ENCODE measurements at regions not wholly inside any gene's neighbourhood (a gene's known extent, or its start where the extent isn't known, plus 50 kb on each side); places are given as distances from the start of the nearest gene placed in this dataset.

- Histone ChIP-seq H3K27ac (ENCODE audit: low read depth, low read length, poor library complexity, severe bottlenecking) (no peak overlapping the region), H3K36me3 (ENCODE audit: insufficient read depth, low read length) (no peaks in the 10 kb centered on the region), H3K9me2 (ENCODE audit: insufficient read depth, low read length) (no peaks in the 10 kb centered on the region), H3K4me3 (ENCODE audit: low read depth, low read length, poor library complexity, severe bottlenecking) (no peak overlapping the region), H3K4me2 (ENCODE audit: low read length) (no peak overlapping the region), H3K9me3 (ENCODE audit: low read length) (no peaks in the 10 kb centered on the region), H3K79me2 (ENCODE audit: insufficient read depth, low read depth, low read length) (no peaks in the 10 kb centered on the region), H2AFZ (ENCODE audit: low read length) (no peak overlapping the region), H3K4me1 (ENCODE audit: insufficient read depth, low read length, poor library complexity, severe bottlenecking) (no peaks in the 10 kb centered on the region), H4K20me1 (ENCODE audit: insufficient read depth, low read length) (no peaks in the 10 kb centered on the region)
- no peak for DNase-seq (ENCODE audit: low spot score)
- intact Hi-C loops (cut with micrococcal nuclease; ENCODE audit: unreplicated experiment), result no loop called here
- ChIA-PET POLR2A (no interaction called here), CTCF (ENCODE audit: unreplicated experiment) (no interaction called here)
- BruUV-seq (replicated peaks), result no TSS peak
- no peak for TF ChIP-seq EZH2phosphoT487 (IDR thresholded peaks at IDR 0.05; ENCODE audit: borderline replicate concordance, low read depth, low read length)
- TF ChIP-seq, protein P1, sequence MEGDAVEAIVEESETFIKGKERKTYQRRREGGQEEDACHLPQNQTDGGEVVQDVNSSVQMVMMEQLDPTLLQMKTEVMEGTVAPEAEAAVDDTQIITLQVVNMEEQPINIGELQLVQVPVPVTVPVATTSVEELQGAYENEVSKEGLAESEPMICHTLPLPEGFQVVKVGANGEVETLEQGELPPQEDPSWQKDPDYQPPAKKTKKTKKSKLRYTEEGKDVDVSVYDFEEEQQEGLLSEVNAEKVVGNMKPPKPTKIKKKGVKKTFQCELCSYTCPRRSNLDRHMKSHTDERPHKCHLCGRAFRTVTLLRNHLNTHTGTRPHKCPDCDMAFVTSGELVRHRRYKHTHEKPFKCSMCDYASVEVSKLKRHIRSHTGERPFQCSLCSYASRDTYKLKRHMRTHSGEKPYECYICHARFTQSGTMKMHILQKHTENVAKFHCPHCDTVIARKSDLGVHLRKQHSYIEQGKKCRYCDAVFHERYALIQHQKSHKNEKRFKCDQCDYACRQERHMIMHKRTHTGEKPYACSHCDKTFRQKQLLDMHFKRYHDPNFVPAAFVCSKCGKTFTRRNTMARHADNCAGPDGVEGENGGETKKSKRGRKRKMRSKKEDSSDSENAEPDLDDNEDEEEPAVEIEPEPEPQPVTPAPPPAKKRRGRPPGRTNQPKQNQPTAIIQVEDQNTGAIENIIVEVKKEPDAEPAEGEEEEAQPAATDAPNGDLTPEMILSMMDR (conservative IDR thresholded peaks at IDR 0.05; ENCODE audit: low read length), result no peak
These were observed 207.1 kb upstream of the PCDH18 start for GRCh38 chr4:137739391-137739790.

GRCh38 chr4:137738375-137738990 lies 206.2 kb upstream of the PCDH18 start:
- no peak overlapping the region for H3K4me3 ChIP-seq (ENCODE audit: low read depth, low read length, poor library complexity, severe bottlenecking)
- TF ChIP-seq, protein P1 (conservative IDR thresholded peaks at IDR 0.05; ENCODE audit: low read length), result no peak
- TF ChIP-seq EZH2phosphoT487 (IDR thresholded peaks at IDR 0.05; ENCODE audit: borderline replicate concordance, low read depth, low read length), result no peak
- H2AFZ ChIP-seq (ENCODE audit: low read length), result no peak overlapping the region
- H3K4me1 ChIP-seq (ENCODE audit: insufficient read depth, low read length, poor library complexity, severe bottlenecking), result no peaks in the 10 kb centered on the region
- ChIA-PET CTCF (ENCODE audit: unreplicated experiment) (no interaction called here), POLR2A (no interaction called here)
- H3K36me3 ChIP-seq (ENCODE audit: insufficient read depth, low read length), result no peaks in the 10 kb centered on the region
- no peaks in the 10 kb centered on the region for H3K9me2 ChIP-seq (ENCODE audit: insufficient read depth, low read length)
- no peaks in the 10 kb centered on the region for H3K79me2 ChIP-seq (ENCODE audit: insufficient read depth, low read depth, low read length)
- no TSS peak for BruUV-seq (replicated peaks)
- no peaks in the 10 kb centered on the region for H3K9me3 ChIP-seq (ENCODE audit: low read length)
- H4K20me1 ChIP-seq (ENCODE audit: insufficient read depth, low read length), result no peaks in the 10 kb centered on the region
- intact Hi-C loops (cut with micrococcal nuclease; ENCODE audit: unreplicated experiment), result no loop called here
- no peak for DNase-seq (ENCODE audit: low spot score)
- no peak overlapping the region for H3K27ac ChIP-seq (ENCODE audit: low read depth, low read length, poor library complexity, severe bottlenecking)
- H3K4me2 ChIP-seq (ENCODE audit: low read length), result no peak overlapping the region

- Histone ChIP-seq H3K4me1 (ENCODE audit: insufficient read depth, low read length, poor library complexity, severe bottlenecking) (no peaks in the 10 kb centered on the region), H3K36me3 (ENCODE audit: insufficient read depth, low read length) (no peaks in the 10 kb centered on the region), H3K9me2 (ENCODE audit: insufficient read depth, low read length) (no peaks in the 10 kb centered on the region), H3K27ac (ENCODE audit: low read depth, low read length, poor library complexity, severe bottlenecking) (no peak overlapping the region), H2AFZ (ENCODE audit: low read length) (no peak overlapping the region), H3K79me2 (ENCODE audit: insufficient read depth, low read depth, low read length) (no peaks in the 10 kb centered on the region), H4K20me1 (ENCODE audit: insufficient read depth, low read length) (no peaks in the 10 kb centered on the region), H3K4me2 (ENCODE audit: low read length) (no peak overlapping the region), H3K9me3 (ENCODE audit: low read length) (no peaks in the 10 kb centered on the region), H3K4me3 (ENCODE audit: low read depth, low read length, poor library complexity, severe bottlenecking) (no peak overlapping the region)
- BruUV-seq (replicated peaks), result no TSS peak
- no peak for TF ChIP-seq EZH2phosphoT487 (IDR thresholded peaks at IDR 0.05; ENCODE audit: borderline replicate concordance, low read depth, low read length)
- TF ChIP-seq, protein P1 (conservative IDR thresholded peaks at IDR 0.05; ENCODE audit: low read length), result no peak
- intact Hi-C loops (cut with micrococcal nuclease; ENCODE audit: unreplicated experiment), result no loop called here
- ChIA-PET POLR2A (no interaction called here), CTCF (ENCODE audit: unreplicated experiment) (no interaction called here)
- no peak for DNase-seq (ENCODE audit: low spot score)
These were observed 203.3 kb upstream of the PCDH18 start for GRCh38 chr4:137735561-137736104.
